ENCODE measurements at regions not wholly inside any gene's neighbourhood (a gene's known extent, or its start where the extent isn't known, plus 50 kb on each side); places are given as distances from the start of the nearest gene placed in this dataset.

DNA sequence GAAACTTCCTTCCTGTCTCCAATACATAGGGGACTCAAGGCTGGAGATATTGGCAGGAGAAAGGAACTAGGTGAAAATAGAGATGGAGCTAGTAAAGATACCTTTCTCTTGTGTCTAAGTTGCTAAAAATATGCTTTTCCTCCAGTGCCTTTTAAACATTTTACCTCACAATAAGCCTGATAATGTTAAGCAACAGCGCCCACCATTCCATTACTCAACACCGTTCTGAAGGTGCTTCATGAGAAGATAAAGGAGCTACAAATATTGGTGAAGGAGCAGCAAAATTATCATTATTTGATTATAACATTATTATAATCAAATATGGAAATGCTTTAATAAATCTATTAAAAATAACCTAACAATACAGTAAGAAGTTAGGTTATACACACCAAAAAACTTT lies 83.6 kb upstream of the BARX2 start:
- no peaks in the 10 kb centered on the region for H3K79me2 ChIP-seq (ENCODE audit: control insufficient read depth, insufficient read depth, low read length)
- H3K9me1 ChIP-seq (ENCODE audit: control insufficient read depth, extremely low read depth, insufficient read depth, low read length): no peaks in the 10 kb centered on the region
- no peak overlapping the region for H3K9ac ChIP-seq (ENCODE audit: control insufficient read depth, extremely low read depth, insufficient read depth, low read length)
- no peaks in the 10 kb centered on the region for H3K4me1 ChIP-seq (ENCODE audit: control insufficient read depth, extremely low read depth, insufficient read depth, low read length)
- no peak for TF ChIP-seq EZH2 (IDR thresholded peaks at IDR 0.05; ENCODE audit: low read length)
- TF ChIP-seq, protein P1, sequence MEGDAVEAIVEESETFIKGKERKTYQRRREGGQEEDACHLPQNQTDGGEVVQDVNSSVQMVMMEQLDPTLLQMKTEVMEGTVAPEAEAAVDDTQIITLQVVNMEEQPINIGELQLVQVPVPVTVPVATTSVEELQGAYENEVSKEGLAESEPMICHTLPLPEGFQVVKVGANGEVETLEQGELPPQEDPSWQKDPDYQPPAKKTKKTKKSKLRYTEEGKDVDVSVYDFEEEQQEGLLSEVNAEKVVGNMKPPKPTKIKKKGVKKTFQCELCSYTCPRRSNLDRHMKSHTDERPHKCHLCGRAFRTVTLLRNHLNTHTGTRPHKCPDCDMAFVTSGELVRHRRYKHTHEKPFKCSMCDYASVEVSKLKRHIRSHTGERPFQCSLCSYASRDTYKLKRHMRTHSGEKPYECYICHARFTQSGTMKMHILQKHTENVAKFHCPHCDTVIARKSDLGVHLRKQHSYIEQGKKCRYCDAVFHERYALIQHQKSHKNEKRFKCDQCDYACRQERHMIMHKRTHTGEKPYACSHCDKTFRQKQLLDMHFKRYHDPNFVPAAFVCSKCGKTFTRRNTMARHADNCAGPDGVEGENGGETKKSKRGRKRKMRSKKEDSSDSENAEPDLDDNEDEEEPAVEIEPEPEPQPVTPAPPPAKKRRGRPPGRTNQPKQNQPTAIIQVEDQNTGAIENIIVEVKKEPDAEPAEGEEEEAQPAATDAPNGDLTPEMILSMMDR (optimal IDR thresholded peaks at IDR 0.05 in 1 of 3, IDR thresholded peaks at IDR 0.05 in 1 of 3, conservative IDR thresholded peaks at IDR 0.05 in 1 of 3; ENCODE audit: extremely low read depth in 1 of 3, insufficient read depth in 2 of 3, low read length in 3 of 3): no peak
- dilution Hi-C loops (cut with MboI; ENCODE audit: extremely low pct_ligation_motif_present, low sequenced_read_pairs): no loop called here
- FAIRE-seq (no peak), DNase-seq (ENCODE audit: low read depth, low spot score) (no peak)
- H3K27ac ChIP-seq (ENCODE audit: control insufficient read depth, insufficient read depth, low read length): no peak overlapping the region
- H3K36me3 ChIP-seq (ENCODE audit: control insufficient read depth in 2 of 2, extremely low read depth in 1 of 2, insufficient read depth in 2 of 2, low read length in 2 of 2): no peaks in the 10 kb centered on the region
- H4K20me1 ChIP-seq (ENCODE audit: control insufficient read depth, extremely low read depth, insufficient read depth, low read length): no peaks in the 10 kb centered on the region
- H3K4me3 ChIP-seq (ENCODE audit: control insufficient read depth in 2 of 3, extremely low read depth in 1 of 3, insufficient read depth in 2 of 3, low read depth in 1 of 3, low read length in 3 of 3): no peak overlapping the region
- H2AFZ ChIP-seq (ENCODE audit: control insufficient read depth, low read length): no peak overlapping the region
- peaks cover 5% of the 10 kb centered on the region for H3K27me3 ChIP-seq (ENCODE audit: control insufficient read depth, extremely low read depth, insufficient read depth, low read length)
- H3K4me2 ChIP-seq (ENCODE audit: control insufficient read depth, extremely low read depth, insufficient read depth, low read depth, low read length): no peak overlapping the region
- no peaks in the 10 kb centered on the region for H3K9me3 ChIP-seq (ENCODE audit: control insufficient read depth, low read depth, low read length)

DNA sequence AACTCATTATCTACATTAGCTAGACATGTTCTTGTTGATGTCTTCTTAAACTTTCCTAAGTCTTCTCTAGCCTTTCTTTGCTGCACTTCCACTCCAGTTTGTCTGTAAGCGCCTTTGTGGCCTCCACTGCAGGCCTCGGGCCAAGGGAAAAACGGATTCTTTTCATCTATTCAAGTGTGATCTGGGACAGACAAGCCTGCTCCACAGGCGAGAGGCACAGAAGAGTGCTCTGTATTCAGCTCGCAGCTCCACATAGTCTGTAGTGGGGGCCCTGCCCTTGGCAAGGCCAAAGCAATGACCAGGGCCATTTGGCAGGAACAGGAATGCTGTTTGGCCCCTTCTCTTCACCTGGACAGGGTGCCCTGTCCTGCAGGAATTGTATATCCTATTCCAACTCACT lies 84.1 kb upstream of the BARX2 start:
- Histone ChIP-seq H3K9ac (ENCODE audit: control insufficient read depth, extremely low read depth, insufficient read depth, low read length) (no peak overlapping the region), H3K4me2 (ENCODE audit: control insufficient read depth, extremely low read depth, insufficient read depth, low read depth, low read length) (no peak overlapping the region), H2AFZ (ENCODE audit: control insufficient read depth, low read length) (no peak overlapping the region), H3K36me3 (ENCODE audit: control insufficient read depth in 2 of 2, extremely low read depth in 1 of 2, insufficient read depth in 2 of 2, low read length in 2 of 2) (no peaks in the 10 kb centered on the region), H3K27me3 (ENCODE audit: control insufficient read depth, extremely low read depth, insufficient read depth, low read length) (peaks cover 9% of the 10 kb centered on the region), H3K9me3 (ENCODE audit: control insufficient read depth, low read depth, low read length) (no peaks in the 10 kb centered on the region), H3K4me1 (ENCODE audit: control insufficient read depth, extremely low read depth, insufficient read depth, low read length) (no peaks in the 10 kb centered on the region), H3K27ac (ENCODE audit: control insufficient read depth, insufficient read depth, low read length) (no peak overlapping the region), H3K4me3 (ENCODE audit: control insufficient read depth in 2 of 3, extremely low read depth in 1 of 3, insufficient read depth in 2 of 3, low read depth in 1 of 3, low read length in 3 of 3) (no peak overlapping the region), H4K20me1 (ENCODE audit: control insufficient read depth, extremely low read depth, insufficient read depth, low read length) (no peaks in the 10 kb centered on the region), H3K79me2 (ENCODE audit: control insufficient read depth, insufficient read depth, low read length) (no peaks in the 10 kb centered on the region), H3K9me1 (ENCODE audit: control insufficient read depth, extremely low read depth, insufficient read depth, low read length) (no peaks in the 10 kb centered on the region)
- FAIRE-seq (no peak), DNase-seq (ENCODE audit: low read depth, low spot score) (no peak)
- no peak for TF ChIP-seq EZH2 (IDR thresholded peaks at IDR 0.05; ENCODE audit: low read length)
- TF ChIP-seq, protein P1 (optimal IDR thresholded peaks at IDR 0.05 in 1 of 3, IDR thresholded peaks at IDR 0.05 in 1 of 3, conservative IDR thresholded peaks at IDR 0.05 in 1 of 3; ENCODE audit: extremely low read depth in 1 of 3, insufficient read depth in 2 of 3, low read length in 3 of 3): no peak
- dilution Hi-C loops (cut with MboI; ENCODE audit: extremely low pct_ligation_motif_present, low sequenced_read_pairs): no loop called here
